ENCODE measurements at regions not wholly inside any gene's neighbourhood (a gene's known extent, or its start where the extent isn't known, plus 50 kb on each side); places are given as distances from the start of the nearest gene placed in this dataset.

GRCh38 chrY:7437086-7437485, 525.5 kb upstream of the AMELY start:
- H3K27me3 ChIP-seq: no peaks in the 10 kb centered on the region
- H3K4me1 ChIP-seq: no peaks in the 10 kb centered on the region
- no peak overlapping the region for H3K4me3 ChIP-seq
- no peak overlapping the region for H3K27ac ChIP-seq
- no peak for TF ChIP-seq CTCF (IDR thresholded peaks at IDR 0.05)
- no peak for TF ChIP-seq POLR2A (IDR thresholded peaks at IDR 0.05)
- no peak for DNase-seq
- H3K36me3 ChIP-seq: no peaks in the 10 kb centered on the region
- no peaks in the 10 kb centered on the region for H3K9me3 ChIP-seq

- H3K9me3 ChIP-seq: no peaks in the 10 kb centered on the region
- no peaks in the 10 kb centered on the region for H3K27me3 ChIP-seq
- no peak for DNase-seq
- TF ChIP-seq CTCF (IDR thresholded peaks at IDR 0.05) (no peak), POLR2A (IDR thresholded peaks at IDR 0.05) (no peak)
- no peak overlapping the region for H3K4me3 ChIP-seq
- no peak overlapping the region for H3K27ac ChIP-seq
- no peaks in the 10 kb centered on the region for H3K4me1 ChIP-seq
- no peaks in the 10 kb centered on the region for H3K36me3 ChIP-seq
Observed at GRCh38 chrY:7433817-7434809, 522.6 kb upstream of the AMELY start.

- no peak for DNase-seq
- Histone ChIP-seq H3K4me3 (no peak overlapping the region), H3K9me3 (no peaks in the 10 kb centered on the region), H3K27ac (no peak overlapping the region), H3K27me3 (no peaks in the 10 kb centered on the region), H3K4me1 (no peaks in the 10 kb centered on the region), H3K36me3 (no peaks in the 10 kb centered on the region)
- TF ChIP-seq POLR2A (IDR thresholded peaks at IDR 0.05) (no peak), CTCF (IDR thresholded peaks at IDR 0.05) (no peak)
Observed at GRCh38 chrY:7419165-7419564, 507.6 kb upstream of the AMELY start.

GRCh38 chrY:7417946-7418345, 506.4 kb upstream of the AMELY start:
- no peaks in the 10 kb centered on the region for H3K4me1 ChIP-seq
- DNase-seq: no peak
- TF ChIP-seq CTCF (IDR thresholded peaks at IDR 0.05) (no peak), POLR2A (IDR thresholded peaks at IDR 0.05) (no peak)

GRCh38 chrY:7416406-7416805, 504.9 kb upstream of the AMELY start:
- TF ChIP-seq CTCF (IDR thresholded peaks at IDR 0.05): no peak
- no peak for TF ChIP-seq POLR2A (IDR thresholded peaks at IDR 0.05)

More at GRCh38 chrY:7417946-7418345, 506.4 kb upstream of the AMELY start:
- Histone ChIP-seq H3K4me3 (no peak overlapping the region), H3K27me3 (no peaks in the 10 kb centered on the region), H3K27ac (no peak overlapping the region), H3K9me3 (no peaks in the 10 kb centered on the region), H3K36me3 (no peaks in the 10 kb centered on the region)

More at GRCh38 chrY:7416406-7416805, 504.9 kb upstream of the AMELY start:
- Histone ChIP-seq H3K27me3 (no peaks in the 10 kb centered on the region), H3K4me3 (no peak overlapping the region), H3K27ac (no peak overlapping the region), H3K4me1 (no peaks in the 10 kb centered on the region), H3K9me3 (no peaks in the 10 kb centered on the region), H3K36me3 (no peaks in the 10 kb centered on the region)
- DNase-seq: no peak
